WERI-Rb-1 (cell line): ENCODE measurements at regions not wholly inside any gene's neighbourhood (a gene's known extent, or its start where the extent isn't known, plus 50 kb on each side); places are given as distances from the start of the nearest gene placed in this dataset.

Experiments
- DNase-seq: peaks from one replicate; pipeline ENCODE4 v3.0.0-alpha.2; 2020
- H3K27ac ChIP-seq: fragments of 250-450 bp; sonication (Bioruptor Pico); 2 replicates; pipeline ENCODE4 v1.5.1; 2020; ENCODE audit warnings: mild to moderate bottlenecking, moderate library complexity
- H3K27me3 ChIP-seq: fragments of 250-450 bp; sonication (Bioruptor Pico); 2 replicates; pipeline ENCODE4 v1.5.1; 2021; ENCODE audit warnings: mild to moderate bottlenecking, low read depth, moderate library complexity; ENCODE audit not compliant: insufficient read depth, severe bottlenecking
- H3K36me3 ChIP-seq: fragments of 250-450 bp; sonication (Bioruptor Pico); 2 replicates; pipeline ENCODE4 v1.5.1; 2020; ENCODE audit warnings: mild to moderate bottlenecking, moderate library complexity
- H3K4me3 ChIP-seq: 2 replicates; pipeline ENCODE4 v1.5.1; 2011; ENCODE audit warnings: low read depth, mild to moderate bottlenecking, control low read depth, low read length
- H3K9me3 ChIP-seq: fragments of 250-450 bp; sonication (Bioruptor Pico); 2 replicates; pipeline ENCODE4 v1.5.1; 2021; ENCODE audit warnings: mild to moderate bottlenecking, moderate library complexity; ENCODE audit not compliant: severe bottlenecking
- CTCF ChIP-seq: IDR thresholded peaks from 2 replicates; pipeline ENCODE4 v1.5.1; 2011; ENCODE audit warnings: low read depth, mild to moderate bottlenecking, control low read depth, inconsistent platforms, low read length

- Histone ChIP-seq H3K27ac (no peak overlapping the region), H3K4me3 (no peak overlapping the region), H3K27me3 (peaks cover 48% of the 10 kb centered on the region), H3K9me3 (no peaks in the 10 kb centered on the region), H3K36me3 (no peaks in the 10 kb centered on the region)
- TF ChIP-seq CTCF: no peak
- no peak for DNase-seq
Observed at GRCh38 chr7:41792120-41792519, 89.2 kb upstream of the INHBA start.

GRCh38 chr7:41788556-41788955 is 85.7 kb upstream of the INHBA start:
- H3K27ac ChIP-seq: no peak overlapping the region
- H3K9me3 ChIP-seq: no peaks in the 10 kb centered on the region
- TF ChIP-seq CTCF: no peak
- H3K36me3 ChIP-seq: no peaks in the 10 kb centered on the region
- peaks cover 62% of the 10 kb centered on the region for H3K27me3 ChIP-seq
- DNase-seq: no peak
- H3K4me3 ChIP-seq: no peak overlapping the region

GRCh38 chr7:41787651-41788350 is 84.9 kb upstream of the INHBA start:
- Histone ChIP-seq H3K27ac (no peak overlapping the region), H3K36me3 (no peaks in the 10 kb centered on the region), H3K4me3 (no peak overlapping the region), H3K9me3 (no peaks in the 10 kb centered on the region), H3K27me3 (peaks cover 65% of the 10 kb centered on the region)
- TF ChIP-seq CTCF: no peak
- DNase-seq: no peak

- TF ChIP-seq CTCF: no peak
- Histone ChIP-seq H3K27me3 (peaks cover 63% of the 10 kb centered on the region), H3K9me3 (no peaks in the 10 kb centered on the region), H3K36me3 (no peaks in the 10 kb centered on the region), H3K27ac (no peak overlapping the region), H3K4me3 (no peak overlapping the region)
- DNase-seq: no peak
Observed at GRCh38 chr7:41786944-41787343, 84.1 kb upstream of the INHBA start.

GRCh38 chr7:41786404-41786803 is 83.5 kb upstream of the INHBA start:
- no peak for TF ChIP-seq CTCF
- DNase-seq: no peak
- Histone ChIP-seq H3K4me3 (no peak overlapping the region), H3K27me3 (peaks cover 62% of the 10 kb centered on the region), H3K27ac (no peak overlapping the region), H3K36me3 (no peaks in the 10 kb centered on the region), H3K9me3 (no peaks in the 10 kb centered on the region)

GRCh38 chr7:41785840-41786239 is 83.0 kb upstream of the INHBA start:
- Histone ChIP-seq H3K4me3 (no peak overlapping the region), H3K9me3 (no peaks in the 10 kb centered on the region), H3K36me3 (no peaks in the 10 kb centered on the region), H3K27ac (no peak overlapping the region), H3K27me3 (peaks cover 58% of the 10 kb centered on the region)
- no peak for TF ChIP-seq CTCF
- no peak for DNase-seq
